Heart left ventricle (tissue), 13 donors: ENCODE measurements at regions not wholly inside any gene's neighbourhood (a gene's known extent, or its start where the extent isn't known, plus 50 kb on each side); places are given as distances from the start of the nearest gene placed in this dataset.

Source experiments
- POLR2A ChIP-seq, 2 donors: fragments of 450-650 bp; IDR thresholded peaks; one replicate each; pipeline ENCODE4 v1.6.1; 2017; ENCODE audit warnings: antibody characterized with exemption in 2 of 2, mild to moderate bottlenecking in 2 of 2, moderate library complexity in 2 of 2
- TF ChIP-seq, protein P1 (sequence below), 12 donors: fragments of 200-600 bp; sonication (generic) in 4 of 12; IDR thresholded peaks; one replicate each; pipeline versions ENCODE4 v1.5.0 to v1.8.0; 2018 to 2022; ENCODE audit warnings: antibody characterized with exemption in 12 of 12, mild to moderate bottlenecking in 5 of 12
- donor health status: ischemic (EF 13 %, LVEDD 7.1; RV severe dilation, severe dysfunction).
- donor health status: DM: no; HTN: yes; CAD: no.
- donor health status: DM: no; HTN: no; CAD: no.
- donor health status: ischemic (EF 25% LVEDD 6.9; RV normal size, moderate dysfunction).
- donor health status: ischemic (EF 25% LVEDD 5.7; RV mildly dilated, moderate dysfunction).
- donor health status: ischemic (EF 35%, LVEDD 5.7; RV mildly dilated, moderate dysfunction).
- donor health status: nonischemic (EF 11% LVEDD 7.7; RV severe dilation, severe dysfunction).
- donor health status: DM: yes; HTN: yes; CAD: no.
- donor health status: PGD.
- donor health status: ischemic (EF 29% LVEDD 5.4; RV normal size, mild dysfunction).
- donor health status: nonischemic (EF 23%, LVEDD 6.1; RV moderate dilation, normal function).

DNA sequence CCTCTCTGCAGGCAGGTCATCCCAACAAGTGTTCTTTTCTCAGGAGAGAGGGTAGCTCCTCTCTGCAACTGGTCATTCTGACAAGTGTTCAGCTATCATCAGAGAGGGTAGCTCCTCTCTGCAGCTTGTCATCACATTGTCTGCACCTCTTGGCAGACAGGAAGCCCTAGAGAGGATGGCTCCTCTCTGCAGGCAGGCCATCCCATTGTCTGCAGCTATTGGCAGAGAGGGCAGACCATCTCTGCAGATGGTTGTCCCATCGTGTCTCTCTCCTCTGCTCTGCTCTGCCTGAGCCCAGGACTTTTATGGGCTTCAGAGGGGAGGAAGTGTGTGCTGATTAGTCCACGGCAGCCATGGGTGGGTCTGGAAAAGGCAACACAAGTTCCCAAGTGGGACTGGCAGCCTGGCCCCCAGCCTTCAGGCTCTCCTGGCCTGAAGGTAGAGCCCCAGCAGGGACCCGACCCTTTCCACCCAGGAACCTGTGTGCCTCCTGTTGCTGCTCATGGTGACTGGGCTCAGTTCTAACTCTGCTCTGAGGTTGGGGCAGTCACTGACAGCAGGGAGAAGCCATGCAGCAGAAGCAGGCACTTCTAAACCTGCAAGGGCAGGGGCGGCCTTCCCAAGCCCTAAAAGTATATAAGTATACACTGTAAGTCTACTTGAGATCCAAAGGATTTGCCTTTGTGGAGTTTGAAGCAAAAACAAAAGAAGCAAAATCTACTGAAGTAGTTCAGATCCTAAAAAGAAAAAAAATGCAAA lies 637.9 kb downstream of the PLOD2 start:
- no peak for TF ChIP-seq POLR2A (IDR thresholded peaks at IDR 0.05)
- TF ChIP-seq, protein P1, sequence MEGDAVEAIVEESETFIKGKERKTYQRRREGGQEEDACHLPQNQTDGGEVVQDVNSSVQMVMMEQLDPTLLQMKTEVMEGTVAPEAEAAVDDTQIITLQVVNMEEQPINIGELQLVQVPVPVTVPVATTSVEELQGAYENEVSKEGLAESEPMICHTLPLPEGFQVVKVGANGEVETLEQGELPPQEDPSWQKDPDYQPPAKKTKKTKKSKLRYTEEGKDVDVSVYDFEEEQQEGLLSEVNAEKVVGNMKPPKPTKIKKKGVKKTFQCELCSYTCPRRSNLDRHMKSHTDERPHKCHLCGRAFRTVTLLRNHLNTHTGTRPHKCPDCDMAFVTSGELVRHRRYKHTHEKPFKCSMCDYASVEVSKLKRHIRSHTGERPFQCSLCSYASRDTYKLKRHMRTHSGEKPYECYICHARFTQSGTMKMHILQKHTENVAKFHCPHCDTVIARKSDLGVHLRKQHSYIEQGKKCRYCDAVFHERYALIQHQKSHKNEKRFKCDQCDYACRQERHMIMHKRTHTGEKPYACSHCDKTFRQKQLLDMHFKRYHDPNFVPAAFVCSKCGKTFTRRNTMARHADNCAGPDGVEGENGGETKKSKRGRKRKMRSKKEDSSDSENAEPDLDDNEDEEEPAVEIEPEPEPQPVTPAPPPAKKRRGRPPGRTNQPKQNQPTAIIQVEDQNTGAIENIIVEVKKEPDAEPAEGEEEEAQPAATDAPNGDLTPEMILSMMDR (IDR thresholded peaks at IDR 0.05): no peak
